ENCODE measurements at regions not wholly inside any gene's neighbourhood (a gene's known extent, or its start where the extent isn't known, plus 50 kb on each side); places are given as distances from the start of the nearest gene placed in this dataset.
"Not testable (repeated sequence)": the region's sequence is repeated elsewhere in the genome, so short reads cannot be mapped to it uniquely, and the experiment has no call there.

GRCh38 chr14:106766145-106766544, 1239.8 kb downstream of the TMEM121 start:
- no peak for DNase-seq (ENCODE audit: low read depth in 2 of 2)

GRCh38 chr14:106766551-106767277, 1240.3 kb downstream of the TMEM121 start:
- DNase-seq (ENCODE audit: low read depth in 2 of 2): peak in 1 of 2 experiments; percentile 33

- not testable (repeated sequence) for DNase-seq (ENCODE audit: low read depth in 2 of 2)
These were observed 1241.8 kb downstream of the TMEM121 start for GRCh38 chr14:106768230-106768629.

- not testable (repeated sequence) for DNase-seq (ENCODE audit: low read depth in 2 of 2)
These were observed 1242.8 kb downstream of the TMEM121 start for GRCh38 chr14:106768972-106769700.

GRCh38 chr14:106770158-106770672, 1243.8 kb downstream of the TMEM121 start:
- not testable (repeated sequence) for DNase-seq (ENCODE audit: low read depth in 2 of 2)

- peak; percentile 59 to 82 for DNase-seq (ENCODE audit: low read depth in 2 of 2)
These were observed 1248.6 kb downstream of the TMEM121 start for GRCh38 chr14:106774889-106775480.

- DNase-seq (ENCODE audit: low read depth in 2 of 2): no peak
These were observed 1250.1 kb downstream of the TMEM121 start for GRCh38 chr14:106776395-106776983.

- no peak for DNase-seq (ENCODE audit: low read depth in 2 of 2)
These were observed 1252.6 kb downstream of the TMEM121 start for GRCh38 chr14:106778986-106779385.

GRCh38 chr14:106786697-106787096, 1260.3 kb downstream of the TMEM121 start:
- no peak for DNase-seq (ENCODE audit: low read depth in 2 of 2)

- DNase-seq (ENCODE audit: low read depth in 2 of 2): no peak
These were observed 1261.2 kb downstream of the TMEM121 start for GRCh38 chr14:106787626-106788025.

- no peak for DNase-seq (ENCODE audit: low read depth in 2 of 2)
These were observed 1262.2 kb downstream of the TMEM121 start for GRCh38 chr14:106788534-106788933.

GRCh38 chr14:106789318-106789717, 1262.9 kb downstream of the TMEM121 start:
- no peak for DNase-seq (ENCODE audit: low read depth in 2 of 2)

GRCh38 chr14:106790189-106791036, 1264.0 kb downstream of the TMEM121 start:
- DNase-seq (ENCODE audit: low read depth in 2 of 2): peak; percentile 55 to 85

- no peak for DNase-seq (ENCODE audit: low read depth in 2 of 2)
These were observed 1266.2 kb downstream of the TMEM121 start for GRCh38 chr14:106792543-106792942.

- not testable (repeated sequence) for DNase-seq (ENCODE audit: low read depth in 2 of 2)
These were observed 1271.8 kb downstream of the TMEM121 start for GRCh38 chr14:106798166-106798565.

GRCh38 chr14:106802413-106803364, 1276.3 kb downstream of the TMEM121 start:
- DNase-seq (ENCODE audit: low read depth in 2 of 2): no peak

GRCh38 chr14:106803379-106803778, 1277.0 kb downstream of the TMEM121 start:
- no peak for DNase-seq (ENCODE audit: low read depth in 2 of 2)

GRCh38 chr14:106807493-106807892, 1281.1 kb downstream of the TMEM121 start:
- DNase-seq (ENCODE audit: low read depth in 2 of 2): no peak

GRCh38 chr14:106808458-106808857, 1282.1 kb downstream of the TMEM121 start:
- DNase-seq (ENCODE audit: low read depth in 2 of 2): no peak

GRCh38 chr14:106808907-106809306, 1282.5 kb downstream of the TMEM121 start:
- DNase-seq (ENCODE audit: low read depth in 2 of 2): no peak

Data from stimulated activated CD4-positive, alpha-beta T cell treated with anti-CD3 and anti-CD28 coated beads, Interleukin-12 subunit alpha, Interleukin-12 subunit beta, amount 100 ng/mL, for 24 hours (primary cell).